Memory B cell (primary cell): ENCODE measurements at regions not wholly inside any gene's neighbourhood (a gene's known extent, or its start where the extent isn't known, plus 50 kb on each side); places are given as distances from the start of the nearest gene placed in this dataset.
"Not testable (repeated sequence)": the region's sequence is repeated elsewhere in the genome, so short reads cannot be mapped to it uniquely, and the experiment has no call there.

Experiments
- ATAC-seq: fragments of 150-1000 bp; cut with Tn5 transposase; 2 replicates; pipeline ENCODE4 v1.10.0; 2021; ENCODE audit warnings: low read depth, mild to moderate bottlenecking, moderate library complexity
- DNase-seq, 2 donors: peaks; one replicate each; pipeline ENCODE4 v3.0.0; 2022; ENCODE audit warnings: low spot score in 2 of 2
- H3K27ac Mint-ChIP-seq: one replicate; pipeline ENCODE4 v1.8.0; 2022; ENCODE audit warnings: mild to moderate bottlenecking, moderate library complexity, mixed read lengths
- H3K27me3 Mint-ChIP-seq: one replicate; pipeline ENCODE4 v1.8.0; 2022; ENCODE audit warnings: mixed read lengths
- H3K36me3 Mint-ChIP-seq: one replicate; pipeline ENCODE4 v1.8.0; 2022; ENCODE audit warnings: mild to moderate bottlenecking, mixed read lengths
- H3K4me1 Mint-ChIP-seq: one replicate; pipeline ENCODE4 v1.8.0; 2022; ENCODE audit warnings: mixed read lengths
- H3K4me3 Mint-ChIP-seq: one replicate; pipeline ENCODE4 v1.8.0; 2022; ENCODE audit warnings: mild to moderate bottlenecking, moderate library complexity, mixed read lengths
- H3K9me3 Mint-ChIP-seq: one replicate; pipeline ENCODE4 v1.8.0; 2022; ENCODE audit warnings: mixed read lengths

GRCh38 chr2:52054824-52055223 lies 1022.9 kb upstream of the NRXN1 start:
- ATAC-seq (no peak), DNase-seq (no peak)
- peaks cover 16% of the 10 kb centered on the region for H3K9me3 Mint-ChIP-seq
- no peak overlapping the region for H3K27ac Mint-ChIP-seq
- H3K4me1 Mint-ChIP-seq: no peaks in the 10 kb centered on the region
- H3K4me3 Mint-ChIP-seq: no peak overlapping the region
- H3K36me3 Mint-ChIP-seq: no peaks in the 10 kb centered on the region
- H3K27me3 Mint-ChIP-seq: no peaks in the 10 kb centered on the region

- no peaks in the 10 kb centered on the region for H3K9me3 Mint-ChIP-seq
Observed at GRCh38 chr2:52036853-52037252, 1004.9 kb upstream of the NRXN1 start.

GRCh38 chr2:52036024-52036423 lies 1004.1 kb upstream of the NRXN1 start:
- H3K9me3 Mint-ChIP-seq: no peaks in the 10 kb centered on the region
- DNase-seq (no peak), ATAC-seq (no peak)
- H3K36me3 Mint-ChIP-seq: no peaks in the 10 kb centered on the region
- H3K4me3 Mint-ChIP-seq: no peak overlapping the region
- H3K4me1 Mint-ChIP-seq: peaks cover 2% of the 10 kb centered on the region
- no peak overlapping the region for H3K27ac Mint-ChIP-seq
- H3K27me3 Mint-ChIP-seq: no peaks in the 10 kb centered on the region

More at GRCh38 chr2:52036853-52037252, 1004.9 kb upstream of the NRXN1 start:
- no peak for ATAC-seq
- no peak overlapping the region for H3K27ac Mint-ChIP-seq
- DNase-seq: no peak
- no peak overlapping the region for H3K4me3 Mint-ChIP-seq
- no peaks in the 10 kb centered on the region for H3K27me3 Mint-ChIP-seq
- no peaks in the 10 kb centered on the region for H3K36me3 Mint-ChIP-seq
- H3K4me1 Mint-ChIP-seq: peaks cover 2% of the 10 kb centered on the region

- no peak for ATAC-seq
- no peak overlapping the region for H3K4me3 Mint-ChIP-seq
- no peak overlapping the region for H3K27ac Mint-ChIP-seq
- H3K4me1 Mint-ChIP-seq: peaks cover 2% of the 10 kb centered on the region
- no peak for DNase-seq
- H3K9me3 Mint-ChIP-seq: no peaks in the 10 kb centered on the region
- H3K27me3 Mint-ChIP-seq: no peaks in the 10 kb centered on the region
- no peaks in the 10 kb centered on the region for H3K36me3 Mint-ChIP-seq
Observed at GRCh38 chr2:52035391-52035790, 1003.5 kb upstream of the NRXN1 start.

- H3K9me3 Mint-ChIP-seq: no peaks in the 10 kb centered on the region
- no peak overlapping the region for H3K4me3 Mint-ChIP-seq
- no peaks in the 10 kb centered on the region for H3K36me3 Mint-ChIP-seq
- H3K4me1 Mint-ChIP-seq: peaks cover 2% of the 10 kb centered on the region
- DNase-seq (no peak), ATAC-seq (no peak)
- H3K27me3 Mint-ChIP-seq: no peaks in the 10 kb centered on the region
- H3K27ac Mint-ChIP-seq: no peak overlapping the region
Observed at GRCh38 chr2:52034706-52035105, 1002.8 kb upstream of the NRXN1 start.

GRCh38 chr2:52022006-52022405 lies 990.1 kb upstream of the NRXN1 start:
- Mint-ChIP-seq H3K27ac (no peak overlapping the region), H3K9me3 (peaks cover 4% of the 10 kb centered on the region), H3K4me1 (no peaks in the 10 kb centered on the region), H3K27me3 (no peaks in the 10 kb centered on the region), H3K36me3 (no peaks in the 10 kb centered on the region), H3K4me3 (no peak overlapping the region)
- ATAC-seq: no peak
- DNase-seq: no peak

GRCh38 chr2:52017646-52018235 lies 985.8 kb upstream of the NRXN1 start:
- no peaks in the 10 kb centered on the region for H3K36me3 Mint-ChIP-seq
- ATAC-seq: no peak
- H3K27ac Mint-ChIP-seq: no peak overlapping the region
- DNase-seq: no peak
- no peaks in the 10 kb centered on the region for H3K4me1 Mint-ChIP-seq
- H3K4me3 Mint-ChIP-seq: no peak overlapping the region
- peaks cover 11% of the 10 kb centered on the region for H3K9me3 Mint-ChIP-seq
- H3K27me3 Mint-ChIP-seq: no peaks in the 10 kb centered on the region

GRCh38 chr2:52006821-52007366 lies 975.0 kb upstream of the NRXN1 start:
- H3K36me3 Mint-ChIP-seq, H3K4me1 Mint-ChIP-seq, H3K27ac Mint-ChIP-seq, H3K9me3 Mint-ChIP-seq, H3K27me3 Mint-ChIP-seq, DNase-seq, ATAC-seq, H3K4me3 Mint-ChIP-seq: not testable (repeated sequence)

GRCh38 chr2:52000151-52000855 lies 968.4 kb upstream of the NRXN1 start:
- no peaks in the 10 kb centered on the region for H3K4me1 Mint-ChIP-seq
- no peaks in the 10 kb centered on the region for H3K27me3 Mint-ChIP-seq
- H3K27ac Mint-ChIP-seq: no peak overlapping the region
- H3K9me3 Mint-ChIP-seq: peaks cover 3% of the 10 kb centered on the region
- no peak overlapping the region for H3K4me3 Mint-ChIP-seq
- ATAC-seq: no peak
- no peaks in the 10 kb centered on the region for H3K36me3 Mint-ChIP-seq
- no peak for DNase-seq

- DNase-seq: no peak
- no peaks in the 10 kb centered on the region for H3K27me3 Mint-ChIP-seq
- no peaks in the 10 kb centered on the region for H3K4me1 Mint-ChIP-seq
- H3K9me3 Mint-ChIP-seq: peaks cover 3% of the 10 kb centered on the region
- no peak overlapping the region for H3K27ac Mint-ChIP-seq
- ATAC-seq: no peak
- no peak overlapping the region for H3K4me3 Mint-ChIP-seq
- H3K36me3 Mint-ChIP-seq: no peaks in the 10 kb centered on the region
Observed at GRCh38 chr2:51998890-51999289, 967.0 kb upstream of the NRXN1 start.

GRCh38 chr2:51997571-51997970 lies 965.6 kb upstream of the NRXN1 start:
- Mint-ChIP-seq H3K4me1 (no peaks in the 10 kb centered on the region), H3K4me3 (no peak overlapping the region), H3K9me3 (peaks cover 5% of the 10 kb centered on the region), H3K27ac (no peak overlapping the region), H3K27me3 (no peaks in the 10 kb centered on the region), H3K36me3 (no peaks in the 10 kb centered on the region)
- DNase-seq: no peak
- no peak for ATAC-seq

GRCh38 chr2:51995293-51995692 lies 963.4 kb upstream of the NRXN1 start:
- DNase-seq (no peak), ATAC-seq (no peak)
- no peaks in the 10 kb centered on the region for H3K36me3 Mint-ChIP-seq
- no peaks in the 10 kb centered on the region for H3K4me1 Mint-ChIP-seq
- no peak overlapping the region for H3K27ac Mint-ChIP-seq
- H3K9me3 Mint-ChIP-seq: peaks cover 2% of the 10 kb centered on the region
- no peaks in the 10 kb centered on the region for H3K27me3 Mint-ChIP-seq
- H3K4me3 Mint-ChIP-seq: no peak overlapping the region

- Mint-ChIP-seq H3K9me3 (peaks cover 2% of the 10 kb centered on the region), H3K27me3 (no peaks in the 10 kb centered on the region), H3K27ac (no peak overlapping the region), H3K36me3 (no peaks in the 10 kb centered on the region), H3K4me3 (no peak overlapping the region), H3K4me1 (no peaks in the 10 kb centered on the region)
- DNase-seq (no peak), ATAC-seq (no peak)
Observed at GRCh38 chr2:51994123-51994763, 962.3 kb upstream of the NRXN1 start.

- no peaks in the 10 kb centered on the region for H3K36me3 Mint-ChIP-seq
- no peak overlapping the region for H3K27ac Mint-ChIP-seq
- DNase-seq (no peak), ATAC-seq (no peak)
- H3K27me3 Mint-ChIP-seq: no peaks in the 10 kb centered on the region
- H3K9me3 Mint-ChIP-seq: peaks cover 2% of the 10 kb centered on the region
- H3K4me1 Mint-ChIP-seq: no peaks in the 10 kb centered on the region
- H3K4me3 Mint-ChIP-seq: no peak overlapping the region
Observed at GRCh38 chr2:51990684-51991083, 958.8 kb upstream of the NRXN1 start.
